ENCODE measurements at regions not wholly inside any gene's neighbourhood (a gene's known extent, or its start where the extent isn't known, plus 50 kb on each side); places are given as distances from the start of the nearest gene placed in this dataset.

- Histone ChIP-seq H3K27ac (ENCODE audit: insufficient read depth, low read length) (no peak overlapping the region), H3K4me3 (replicated peaks in 1 of 4; ENCODE audit: control extremely low read depth in 1 of 4, insufficient read depth in 1 of 4, low read depth in 3 of 4, low read length in 4 of 4) (no peak overlapping the region), H4K20me1 (ENCODE audit: control insufficient read depth, extremely low read depth, insufficient read depth, low read length) (no peaks in the 10 kb centered on the region), H3K4me2 (ENCODE audit: extremely low read depth, insufficient read depth, low read length) (no peak overlapping the region), H3K36me3 (ENCODE audit: control insufficient read depth, insufficient read depth, low read length) (no peaks in the 10 kb centered on the region), H3K79me2 (ENCODE audit: control insufficient read depth, insufficient read depth, low read length) (no peaks in the 10 kb centered on the region), H2AFZ (ENCODE audit: low read length) (no peak overlapping the region), H3K9ac (ENCODE audit: insufficient read depth, low read length) (no peak overlapping the region), H3K9me3 (ENCODE audit: control insufficient read depth, insufficient read depth, low read depth, low read length) (no peaks in the 10 kb centered on the region), H3K27me3 (ENCODE audit: control insufficient read depth, insufficient read depth, low read length) (no peaks in the 10 kb centered on the region), H3K4me1 (ENCODE audit: control insufficient read depth, extremely low read depth, insufficient read depth, low read length) (no peaks in the 10 kb centered on the region)
- TF ChIP-seq CTCF (conservative IDR thresholded peaks at IDR 0.05 in 1 of 2, IDR thresholded peaks at IDR 0.05 in 1 of 2; ENCODE audit: low read depth in 1 of 2, low read length in 2 of 2): no peak
- no peak for TF ChIP-seq EZH2 (IDR thresholded peaks at IDR 0.05; ENCODE audit: low read length, missing control alignments)
- DNase-seq (ENCODE audit: low read depth in 2 of 2): no peak
Measured at GRCh38 chr9:117932585-117932984, 228.4 kb downstream of the TLR4 start.

GRCh38 chr9:117936185-117937130 lies 232.3 kb downstream of the TLR4 start:
- Histone ChIP-seq H3K4me2 (ENCODE audit: extremely low read depth, insufficient read depth, low read length) (no peak overlapping the region), H3K36me3 (ENCODE audit: control insufficient read depth, insufficient read depth, low read length) (no peaks in the 10 kb centered on the region), H2AFZ (ENCODE audit: low read length) (no peak overlapping the region), H3K4me3 (replicated peaks in 1 of 4; ENCODE audit: control extremely low read depth in 1 of 4, insufficient read depth in 1 of 4, low read depth in 3 of 4, low read length in 4 of 4) (no peak overlapping the region), H3K9ac (ENCODE audit: insufficient read depth, low read length) (no peak overlapping the region), H4K20me1 (ENCODE audit: control insufficient read depth, extremely low read depth, insufficient read depth, low read length) (no peaks in the 10 kb centered on the region), H3K4me1 (ENCODE audit: control insufficient read depth, extremely low read depth, insufficient read depth, low read length) (no peaks in the 10 kb centered on the region), H3K27me3 (ENCODE audit: control insufficient read depth, insufficient read depth, low read length) (no peaks in the 10 kb centered on the region), H3K9me3 (ENCODE audit: control insufficient read depth, insufficient read depth, low read depth, low read length) (no peaks in the 10 kb centered on the region), H3K27ac (ENCODE audit: insufficient read depth, low read length) (no peak overlapping the region), H3K79me2 (ENCODE audit: control insufficient read depth, insufficient read depth, low read length) (no peaks in the 10 kb centered on the region)
- no peak for TF ChIP-seq CTCF (conservative IDR thresholded peaks at IDR 0.05 in 1 of 2, IDR thresholded peaks at IDR 0.05 in 1 of 2; ENCODE audit: low read depth in 1 of 2, low read length in 2 of 2)
- no peak for DNase-seq (ENCODE audit: low read depth in 2 of 2)

GRCh38 chr9:117938086-117938485 lies 233.9 kb downstream of the TLR4 start:
- Histone ChIP-seq H3K9ac (ENCODE audit: insufficient read depth, low read length) (no peak overlapping the region), H3K9me3 (ENCODE audit: control insufficient read depth, insufficient read depth, low read depth, low read length) (no peaks in the 10 kb centered on the region), H3K4me3 (replicated peaks in 1 of 4; ENCODE audit: control extremely low read depth in 1 of 4, insufficient read depth in 1 of 4, low read depth in 3 of 4, low read length in 4 of 4) (no peak overlapping the region), H3K27me3 (ENCODE audit: control insufficient read depth, insufficient read depth, low read length) (no peaks in the 10 kb centered on the region), H3K79me2 (ENCODE audit: control insufficient read depth, insufficient read depth, low read length) (no peaks in the 10 kb centered on the region), H4K20me1 (ENCODE audit: control insufficient read depth, extremely low read depth, insufficient read depth, low read length) (no peaks in the 10 kb centered on the region), H3K4me1 (ENCODE audit: control insufficient read depth, extremely low read depth, insufficient read depth, low read length) (no peaks in the 10 kb centered on the region), H3K27ac (ENCODE audit: insufficient read depth, low read length) (no peak overlapping the region), H3K4me2 (ENCODE audit: extremely low read depth, insufficient read depth, low read length) (no peak overlapping the region), H2AFZ (ENCODE audit: low read length) (no peak overlapping the region), H3K36me3 (ENCODE audit: control insufficient read depth, insufficient read depth, low read length) (no peaks in the 10 kb centered on the region)
- DNase-seq (ENCODE audit: low read depth in 2 of 2): peak in 1 of 2 donors; percentile 14
- TF ChIP-seq CTCF (conservative IDR thresholded peaks at IDR 0.05 in 1 of 2, IDR thresholded peaks at IDR 0.05 in 1 of 2; ENCODE audit: low read depth in 1 of 2, low read length in 2 of 2) (no peak), EZH2 (IDR thresholded peaks at IDR 0.05; ENCODE audit: low read length, missing control alignments) (no peak)
